ENCODE measurements at regions not wholly inside any gene's neighbourhood (a gene's known extent, or its start where the extent isn't known, plus 50 kb on each side); places are given as distances from the start of the nearest gene placed in this dataset.

- no peak for DNase-seq (ENCODE audit: low spot score)
Measured at GRCh38 chr5:109531262-109531661, 121.5 kb upstream of the PJA2 start.

GRCh38 chr5:109529987-109530386 is 120.2 kb upstream of the PJA2 start:
- no peak for DNase-seq (ENCODE audit: low spot score)

- DNase-seq (ENCODE audit: low spot score): no peak
Measured at GRCh38 chr5:109529520-109529919, 119.7 kb upstream of the PJA2 start.

- no peak for DNase-seq (ENCODE audit: low spot score)
Measured at GRCh38 chr5:109524555-109524954, 114.8 kb upstream of the PJA2 start.

GRCh38 chr5:109524026-109524425 is 114.3 kb upstream of the PJA2 start:
- DNase-seq (ENCODE audit: low spot score): no peak

- DNase-seq (ENCODE audit: low spot score): no peak
Measured at GRCh38 chr5:109522404-109522803, 112.6 kb upstream of the PJA2 start.

- DNase-seq (ENCODE audit: low spot score): no peak
Measured at GRCh38 chr5:109519416-109519815, 109.6 kb upstream of the PJA2 start.

GRCh38 chr5:109516390-109516789 is 106.6 kb upstream of the PJA2 start:
- no peak for DNase-seq (ENCODE audit: low spot score)

- no peak for DNase-seq (ENCODE audit: low spot score)
Measured at GRCh38 chr5:109511980-109512734, 102.4 kb upstream of the PJA2 start.

GRCh38 chr5:109506556-109506955 is 96.8 kb upstream of the PJA2 start:
- DNase-seq (ENCODE audit: low spot score): no peak

- DNase-seq (ENCODE audit: low spot score): no peak
Measured at GRCh38 chr5:109496112-109496511, 86.3 kb upstream of the PJA2 start.

- no peak for DNase-seq (ENCODE audit: low spot score)
Measured at GRCh38 chr5:109487753-109488420, 78.1 kb upstream of the PJA2 start.

GRCh38 chr5:109486200-109486804 is 76.5 kb upstream of the PJA2 start:
- DNase-seq (ENCODE audit: low spot score): no peak

GRCh38 chr5:109485030-109485429 is 75.3 kb upstream of the PJA2 start:
- DNase-seq (ENCODE audit: low spot score): no peak

- no peak for DNase-seq (ENCODE audit: low spot score)
Measured at GRCh38 chr5:109484597-109484996, 74.8 kb upstream of the PJA2 start.

GRCh38 chr5:109483395-109483971 is 73.7 kb upstream of the PJA2 start:
- no peak for DNase-seq (ENCODE audit: low spot score)

GRCh38 chr5:109482748-109483147 is 73.0 kb upstream of the PJA2 start:
- DNase-seq (ENCODE audit: low spot score): no peak

- peak; percentile 9 for DNase-seq (ENCODE audit: low spot score)
Measured at GRCh38 chr5:109479260-109479860, 69.6 kb upstream of the PJA2 start.

GRCh38 chr5:109478830-109479229 is 69.1 kb upstream of the PJA2 start:
- no peak for DNase-seq (ENCODE audit: low spot score)

GRCh38 chr5:109476292-109476691 is 66.5 kb upstream of the PJA2 start:
- DNase-seq (ENCODE audit: low spot score): no peak

- DNase-seq (ENCODE audit: low spot score): no peak
Measured at GRCh38 chr5:109469896-109470662, 60.3 kb upstream of the PJA2 start.
